UCSD-AML1 (cell line): ENCODE measurements at regions not wholly inside any gene's neighbourhood (a gene's known extent, or its start where the extent isn't known, plus 50 kb on each side); places are given as distances from the start of the nearest gene placed in this dataset.
"Not testable (repeated sequence)": the region's sequence is repeated elsewhere in the genome, so short reads cannot be mapped to it uniquely, and the experiment has no call there.

ENCODE experiments used
- DNase-seq: peaks from one replicate; lab custom pipeline; 2025; ENCODE audit not compliant: unreplicated experiment; lab: John Stamatoyannopoulos, UW

DNA sequence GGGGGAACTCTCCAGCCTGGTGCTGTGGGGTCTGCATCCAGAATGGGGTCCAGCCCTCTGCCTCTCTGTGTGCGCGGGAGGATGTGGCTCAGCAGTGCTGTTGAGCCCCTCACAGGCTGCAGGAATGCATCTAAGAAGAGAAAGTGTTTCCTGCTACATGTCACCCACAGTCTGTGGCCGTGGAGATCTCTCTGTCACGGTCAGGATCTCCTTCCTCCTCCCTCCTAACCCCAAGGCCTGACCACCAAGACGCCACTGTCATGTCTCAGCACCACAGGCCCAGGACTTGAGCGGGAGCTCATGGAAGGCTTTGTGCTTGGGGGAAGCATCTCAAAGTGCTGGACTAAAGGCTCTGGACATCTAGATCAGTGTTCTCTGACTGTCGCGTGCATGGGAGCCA, 90.1 kb downstream of the SREK1 start:
- DNase-seq, result no peak

DNA sequence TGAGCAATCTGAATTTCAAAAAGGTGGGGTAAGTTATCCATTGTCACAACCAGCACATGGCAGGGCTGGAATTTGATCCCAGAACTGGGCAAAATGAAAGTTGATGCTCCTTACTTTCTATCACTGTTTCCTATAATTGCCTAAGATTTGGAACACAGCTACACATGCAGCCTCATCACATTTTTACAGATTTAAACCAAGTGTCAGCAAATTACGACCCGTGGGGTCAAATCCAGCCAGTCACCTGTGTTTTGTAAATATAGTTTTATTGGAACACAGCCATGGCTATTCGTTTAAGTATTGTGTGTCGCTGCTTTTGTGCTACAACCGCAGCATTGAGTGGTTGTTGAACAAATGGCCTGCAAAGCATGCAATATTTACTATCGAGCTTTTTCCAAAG, 94.3 kb downstream of the SREK1 start:
- DNase-seq, result no peak

DNA sequence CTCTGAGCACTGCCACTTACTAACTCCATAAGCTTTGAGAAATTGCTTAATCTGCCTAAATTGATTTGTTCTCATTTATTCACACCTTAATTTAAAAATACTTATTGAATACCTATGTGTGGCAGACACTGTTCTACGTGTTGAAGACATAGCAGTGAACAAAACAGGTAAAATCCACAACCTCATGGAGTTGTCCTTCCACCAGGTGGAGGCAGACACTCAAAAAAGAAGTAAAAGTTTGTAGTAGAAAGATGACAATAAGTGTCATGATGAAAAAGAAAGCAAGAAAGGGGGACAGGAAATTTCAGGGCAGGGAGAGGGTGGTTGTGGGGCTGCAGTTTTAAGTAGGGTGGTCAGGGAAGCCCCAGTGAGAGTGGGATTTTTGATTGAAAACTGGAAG, 94.9 kb downstream of the SREK1 start:
- DNase-seq, result no peak

DNA sequence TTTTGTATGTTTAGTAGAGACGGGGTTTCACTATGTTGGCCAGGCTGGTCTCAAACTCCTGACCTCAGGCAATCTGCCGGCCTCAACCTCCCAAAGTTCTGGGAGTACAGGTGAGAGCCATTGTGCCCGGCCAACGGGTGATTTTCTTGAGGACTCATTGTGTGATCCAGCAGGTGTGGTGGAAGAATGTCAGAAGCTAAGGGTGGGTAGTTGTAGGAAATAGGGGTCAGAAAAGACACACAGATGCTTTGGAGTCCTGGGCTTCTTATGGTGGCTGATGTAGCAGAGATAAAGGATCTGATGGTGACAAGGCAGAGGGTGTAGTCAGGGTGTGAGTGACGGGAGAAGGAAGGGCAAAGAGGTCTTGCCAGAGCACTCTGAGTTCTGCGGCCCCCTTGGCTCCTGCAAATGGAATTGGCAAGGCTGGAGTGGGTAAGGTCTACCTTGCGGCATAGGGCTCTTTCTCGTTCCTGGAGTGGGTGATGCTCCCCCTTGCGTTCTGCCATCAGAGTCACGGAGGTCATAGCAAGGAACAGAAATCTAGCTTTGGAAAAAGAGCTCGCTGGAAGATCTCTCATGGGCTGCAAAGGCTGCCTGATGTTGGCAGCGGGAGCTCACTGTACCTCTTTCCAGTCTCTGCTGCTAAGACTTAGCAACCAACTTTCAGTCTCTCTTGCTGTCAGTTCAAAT, 97.2 kb downstream of the SREK1 start:
- no peak for DNase-seq

DNA sequence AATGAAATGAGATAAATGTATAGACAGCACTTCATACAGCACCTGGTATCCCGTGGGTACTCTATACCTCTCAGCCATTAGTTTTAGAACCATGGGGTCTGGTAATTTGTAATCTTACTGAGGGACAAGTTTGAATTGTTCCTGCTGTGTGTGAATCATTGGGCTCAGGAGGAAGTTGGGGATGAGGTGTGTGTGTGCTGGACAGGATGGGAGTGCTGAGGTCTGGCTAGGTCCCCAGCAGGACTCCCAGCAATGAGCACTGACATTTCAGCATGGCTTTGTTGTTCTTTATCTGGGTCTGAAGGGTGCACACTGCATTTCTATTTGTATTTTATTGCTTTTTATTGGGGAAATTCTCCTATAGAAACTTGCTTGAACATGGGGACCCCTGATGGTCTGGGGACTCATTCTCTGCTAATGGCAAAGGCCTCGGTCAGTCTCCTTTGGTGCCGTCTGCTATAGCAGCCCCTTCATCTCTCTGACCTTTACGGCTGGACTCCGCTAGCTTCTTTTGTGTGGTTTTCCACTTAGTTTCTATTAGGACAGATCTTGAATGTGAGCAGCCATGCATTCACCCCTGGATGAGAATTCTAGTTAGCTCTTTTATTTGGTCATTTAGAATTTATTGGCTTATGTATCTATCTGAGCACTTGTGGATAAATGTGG, 98.1 kb downstream of the SREK1 start:
- no peak for DNase-seq

DNA sequence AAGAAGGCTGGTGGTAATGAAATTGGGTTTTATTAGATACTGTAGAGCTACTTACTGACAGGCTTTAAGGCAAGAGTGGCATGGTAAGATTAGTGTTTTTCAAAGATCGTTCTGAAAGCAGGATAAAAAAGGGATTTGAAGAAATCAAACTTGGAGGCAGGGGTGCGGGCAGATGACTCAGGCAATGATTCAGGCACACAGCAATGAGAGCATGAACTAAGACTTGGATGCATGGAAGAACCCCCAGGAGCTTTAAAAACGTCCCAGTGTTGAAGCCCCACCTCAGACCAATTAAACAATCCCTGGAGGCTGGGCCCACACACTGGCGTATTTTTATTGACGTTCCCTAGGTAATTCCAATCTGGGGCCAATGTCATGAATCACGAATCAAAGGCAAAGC, 102.5 kb downstream of the SREK1 start:
- DNase-seq, result no peak

DNA sequence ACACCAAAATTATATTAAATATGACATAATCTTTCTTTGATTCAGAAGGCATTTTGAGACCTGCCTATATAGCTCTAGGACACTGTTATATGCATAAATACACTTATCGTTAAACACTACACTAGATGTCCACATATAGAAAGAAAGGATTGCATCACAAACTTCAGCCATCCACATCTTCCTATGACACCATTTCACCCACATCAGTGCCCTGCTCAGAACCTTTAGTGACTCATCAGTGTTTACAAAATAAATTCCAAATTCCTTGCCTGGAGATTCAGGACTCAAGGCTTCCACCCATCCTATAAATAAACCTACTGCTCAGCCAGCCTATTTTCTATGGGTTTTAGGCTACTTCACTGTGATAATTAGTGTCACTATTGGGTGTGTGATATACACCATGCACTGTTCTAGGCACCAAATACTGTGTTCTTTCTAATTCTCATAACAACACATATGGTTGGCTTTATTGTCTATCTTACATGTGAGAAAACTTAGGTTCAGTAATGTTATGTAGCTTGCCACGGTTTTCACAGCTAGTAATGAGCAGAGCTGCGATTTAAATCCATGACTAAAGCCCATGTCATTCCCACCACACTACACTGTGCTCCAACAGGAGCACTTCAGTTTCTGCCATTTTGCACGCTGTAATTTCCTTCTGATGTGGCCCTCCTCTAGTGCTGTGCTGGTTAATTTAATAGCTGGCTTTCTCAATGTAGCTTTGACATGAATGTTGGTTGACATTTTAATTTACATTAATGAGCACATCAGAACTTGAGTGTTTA, 103.3 kb downstream of the SREK1 start:
- no peak for DNase-seq

DNA sequence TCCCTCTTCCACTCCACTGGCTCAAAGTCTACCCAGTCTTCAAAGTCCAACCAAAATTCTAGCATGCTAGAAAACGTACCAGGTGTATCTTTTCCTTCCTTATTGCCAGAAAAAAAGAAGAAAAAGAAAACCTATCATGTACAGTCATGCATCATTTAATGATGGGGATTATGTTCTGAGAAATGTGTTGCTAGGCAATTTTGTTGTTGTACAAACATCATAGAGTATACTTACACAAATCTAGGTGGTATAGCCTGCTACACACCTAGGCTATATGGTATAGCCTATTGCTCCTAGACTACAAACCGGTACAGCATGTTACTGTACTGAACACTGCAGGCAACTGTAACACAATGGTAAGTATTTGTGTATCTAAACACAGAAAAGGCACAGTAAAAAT, 104.8 kb downstream of the SREK1 start:
- DNase-seq, result no peak

DNA sequence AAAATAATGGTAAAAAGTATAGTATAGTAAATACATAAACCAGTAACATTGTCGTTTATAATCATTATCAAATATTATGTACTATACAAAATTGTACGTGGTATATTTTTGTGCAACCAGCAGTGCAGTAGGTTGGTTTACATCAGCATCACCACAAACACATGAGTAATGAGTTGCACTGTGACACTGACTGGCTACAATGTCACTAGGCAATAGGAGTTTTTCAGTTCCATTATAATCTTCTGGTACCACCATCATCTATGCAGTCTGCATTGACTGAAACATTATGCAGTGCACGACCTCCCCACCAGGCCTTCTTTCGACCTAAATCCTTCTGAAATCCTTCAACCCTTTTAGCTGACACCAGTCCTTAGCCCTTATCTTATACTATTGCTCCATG, 105.8 kb downstream of the SREK1 start:
- DNase-seq, result no peak

DNA sequence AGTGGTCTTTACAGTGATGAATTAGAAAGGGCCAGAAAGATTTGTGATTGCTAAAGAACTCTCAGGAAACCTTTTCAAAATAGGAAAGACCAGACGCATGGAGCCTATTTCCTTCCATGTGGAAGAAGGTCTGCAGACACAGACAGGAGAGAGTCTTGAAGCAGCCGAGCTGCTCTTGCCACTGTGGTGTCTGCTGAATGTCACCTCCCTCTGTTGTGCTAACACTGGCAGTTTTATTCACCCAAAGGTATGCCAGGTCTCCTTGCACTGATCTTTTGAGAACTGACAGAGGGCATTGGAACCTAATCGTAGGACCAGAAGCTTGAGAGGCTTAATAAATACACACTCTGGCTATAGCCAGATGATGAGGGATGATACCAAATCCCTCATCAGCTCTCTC, 108.7 kb downstream of the SREK1 start:
- no peak for DNase-seq

DNA sequence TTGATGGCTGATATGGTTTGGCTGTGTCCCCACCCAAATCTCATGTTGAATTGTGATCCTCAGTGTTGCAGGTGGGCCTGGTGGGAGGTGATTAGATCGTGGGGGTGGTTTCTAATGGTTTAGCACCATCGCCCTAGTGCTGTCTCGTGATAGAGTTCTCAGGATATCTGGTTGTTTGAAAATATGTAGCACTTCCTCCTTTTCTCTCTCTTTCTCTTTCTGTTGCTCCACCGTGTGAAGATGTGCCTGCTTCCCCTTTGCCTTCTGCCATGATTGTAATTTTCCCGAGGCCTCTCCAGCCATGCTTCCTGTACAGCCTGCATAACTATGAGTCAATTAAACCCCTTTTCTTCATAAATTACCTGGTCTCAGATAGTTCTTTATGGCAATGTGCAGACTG, 111.6 kb downstream of the SREK1 start:
- no peak for DNase-seq

DNA sequence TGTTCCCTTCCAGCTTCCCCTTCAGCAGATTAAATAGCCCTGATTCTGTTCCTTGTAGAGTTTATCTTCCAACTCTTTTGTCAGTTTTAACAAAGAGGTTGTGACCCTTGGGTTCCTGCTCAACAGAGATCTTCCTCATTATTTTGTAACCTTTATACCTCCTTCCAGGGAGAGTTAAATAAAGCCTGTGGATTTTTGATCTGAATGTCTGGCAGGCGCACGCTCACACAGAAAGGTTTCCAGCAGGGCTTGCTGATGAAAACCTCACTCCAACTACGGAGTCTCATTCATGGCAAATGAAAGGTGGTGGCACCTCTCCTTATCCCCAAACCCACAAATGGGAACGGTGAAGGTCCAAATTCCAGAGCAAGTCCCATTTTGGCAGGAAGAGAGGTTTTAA, 129.0 kb downstream of the SREK1 start:
- no peak for DNase-seq

DNA sequence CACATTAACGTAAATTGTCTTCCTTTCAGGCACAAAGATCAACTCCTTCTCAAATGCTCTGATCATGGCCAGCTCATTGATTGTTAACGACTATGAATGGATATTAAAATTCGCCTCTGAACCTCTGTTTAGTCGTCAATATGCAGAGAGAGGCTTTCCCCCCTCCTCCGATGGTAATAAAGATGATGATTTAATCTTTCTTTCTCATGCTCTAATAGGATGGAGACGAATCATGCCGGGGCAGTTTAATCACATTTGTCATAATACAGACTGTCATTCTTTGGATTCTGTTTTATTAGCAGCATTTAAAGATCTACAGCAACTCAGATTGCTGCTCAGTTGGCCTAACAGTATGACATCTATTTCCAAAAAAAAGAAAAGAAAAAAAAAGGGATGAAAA, 132.9 kb downstream of the SREK1 start:
- DNase-seq, result no peak

DNA sequence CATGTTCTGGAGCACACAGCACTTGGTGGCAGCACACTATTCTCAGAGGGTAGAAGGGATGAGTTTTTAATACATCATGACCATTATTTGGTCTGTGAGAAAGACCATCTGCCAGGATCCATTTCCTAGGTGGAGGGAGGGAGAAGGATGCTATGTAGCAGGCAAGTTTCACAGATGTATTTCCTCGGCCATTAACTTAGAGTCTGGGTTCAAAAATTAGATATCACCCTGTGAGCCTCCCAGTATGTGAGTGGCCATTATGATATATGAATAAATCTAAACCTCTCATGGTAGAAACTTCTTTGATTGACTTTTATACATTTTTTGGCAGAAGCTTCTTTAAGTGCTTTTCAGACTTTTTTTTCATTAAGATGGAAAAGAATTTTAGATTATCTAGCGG, 133.9 kb downstream of the SREK1 start:
- DNase-seq, result no peak

DNA sequence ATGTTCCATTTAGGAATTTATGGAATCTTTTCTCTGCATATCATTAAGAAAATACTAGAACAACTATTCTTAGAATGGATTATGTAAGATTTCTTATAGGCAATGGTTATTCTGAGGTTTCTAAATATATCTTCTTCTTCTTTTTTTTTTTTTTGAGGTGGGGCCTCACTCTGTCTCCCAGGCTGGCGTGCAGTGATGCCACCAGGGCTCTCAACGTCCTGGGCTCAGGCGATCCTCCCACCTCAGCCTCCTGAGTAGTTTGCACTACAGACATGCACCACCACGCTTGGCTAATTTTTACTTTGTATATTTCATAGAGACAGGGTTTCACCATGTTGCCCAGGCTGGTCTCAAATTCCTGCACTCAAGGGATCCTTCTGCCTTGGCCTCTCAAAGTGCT, 137.2 kb downstream of the SREK1 start:
- no peak for DNase-seq

DNA sequence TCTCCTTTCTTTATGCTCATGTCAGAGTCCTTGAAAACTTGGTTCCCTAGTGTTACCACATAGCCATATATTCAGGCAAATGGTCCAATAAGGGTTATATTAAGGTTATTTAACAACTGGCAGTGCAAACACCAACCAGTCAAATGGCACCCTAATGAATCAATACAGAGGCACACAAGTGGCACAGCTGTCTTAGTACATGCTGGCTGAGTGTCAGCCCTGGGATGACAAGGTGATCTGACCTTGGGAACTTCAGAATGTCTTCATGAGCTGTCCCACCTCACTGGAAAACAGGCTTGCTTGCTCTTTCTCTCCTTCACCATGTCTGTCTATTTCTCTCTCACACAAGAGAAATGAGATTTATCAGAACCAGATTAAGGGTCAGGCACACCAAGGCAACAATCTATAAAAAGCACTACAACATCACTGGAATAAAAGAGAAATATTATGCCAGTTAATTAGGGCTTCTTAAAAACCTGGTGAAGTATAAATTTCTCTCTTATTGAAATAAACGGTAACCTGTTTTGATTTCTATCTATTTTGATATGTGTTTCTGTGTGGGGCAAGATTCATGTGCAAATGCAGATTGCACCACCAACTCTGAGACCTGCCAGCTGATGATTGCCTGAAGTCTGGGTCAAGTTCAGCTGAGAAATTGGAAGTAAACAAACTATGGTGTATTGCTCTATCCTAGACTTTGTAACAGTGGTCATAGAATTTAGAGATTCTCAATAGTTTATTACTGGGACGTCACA, 140.7 kb downstream of the SREK1 start:
- DNase-seq, result no peak

DNA sequence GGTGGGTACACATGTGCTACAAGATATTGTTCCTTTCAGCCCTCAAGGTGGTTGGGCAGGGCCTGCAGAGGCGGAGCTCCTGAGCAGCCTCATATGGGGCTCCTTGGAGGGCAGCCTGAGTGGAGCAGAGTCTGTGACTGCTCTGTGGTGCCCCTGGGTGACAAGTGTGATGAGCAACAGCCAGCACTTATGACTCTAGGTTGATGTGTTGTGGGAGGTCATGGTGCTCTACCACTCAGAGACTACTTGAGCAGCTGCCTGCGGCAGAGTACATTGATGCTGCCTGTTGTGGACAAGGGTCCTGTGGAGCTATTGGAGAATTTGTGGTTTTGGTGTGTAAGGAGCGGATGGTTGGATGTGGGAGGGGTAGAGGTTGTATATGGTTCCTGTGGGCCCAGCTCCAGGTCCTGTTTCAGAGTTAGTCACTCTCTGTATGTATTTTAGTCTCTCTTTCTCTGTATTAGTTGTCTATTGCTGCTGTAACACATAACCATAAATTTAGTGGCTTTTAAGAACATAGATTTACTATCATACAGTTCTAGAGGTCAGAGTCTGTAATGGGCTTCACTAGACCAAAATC, 141.3 kb downstream of the SREK1 start:
- DNase-seq, result no peak

DNA sequence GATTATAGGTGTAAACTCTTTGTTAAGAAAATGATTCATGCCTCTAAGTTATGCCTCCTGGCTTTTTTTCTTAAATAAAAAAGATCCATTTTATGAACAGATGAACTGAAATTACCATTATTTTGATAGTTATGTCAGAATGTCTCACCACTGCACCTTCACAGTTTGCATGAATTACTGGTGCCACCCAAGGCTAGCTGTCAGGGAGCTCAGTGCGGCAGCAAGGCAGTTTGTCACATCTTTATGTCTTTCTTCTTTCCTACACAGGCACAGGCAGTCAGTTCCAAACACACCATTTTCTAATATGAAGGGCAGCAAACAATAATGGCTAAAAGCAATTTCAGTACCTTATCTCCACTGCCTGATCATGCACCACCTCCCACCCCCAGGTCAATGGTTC, 147.7 kb downstream of the SREK1 start:
- DNase-seq, result no peak

DNA sequence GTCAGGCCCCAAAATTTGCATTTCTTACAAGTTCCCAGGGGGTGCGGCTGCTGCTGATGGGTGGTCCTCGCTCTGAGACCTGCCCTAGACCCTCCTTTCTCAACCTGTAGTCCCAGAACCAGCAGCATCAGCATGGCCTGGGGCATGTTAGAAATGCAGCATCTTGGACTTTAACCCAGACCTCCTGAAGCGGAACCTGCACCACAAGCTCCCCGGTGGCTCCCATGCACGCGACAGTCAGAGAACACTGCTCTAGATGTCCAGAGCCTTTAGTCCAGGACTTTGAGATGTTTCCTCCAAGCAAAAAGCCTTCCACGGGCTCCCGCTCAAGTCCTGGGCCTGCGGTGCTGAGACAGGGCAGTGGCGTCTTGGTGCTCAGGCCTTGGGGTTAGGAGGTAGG, 149.8 kb downstream of the SREK1 start:
- not testable (repeated sequence) for DNase-seq

DNA sequence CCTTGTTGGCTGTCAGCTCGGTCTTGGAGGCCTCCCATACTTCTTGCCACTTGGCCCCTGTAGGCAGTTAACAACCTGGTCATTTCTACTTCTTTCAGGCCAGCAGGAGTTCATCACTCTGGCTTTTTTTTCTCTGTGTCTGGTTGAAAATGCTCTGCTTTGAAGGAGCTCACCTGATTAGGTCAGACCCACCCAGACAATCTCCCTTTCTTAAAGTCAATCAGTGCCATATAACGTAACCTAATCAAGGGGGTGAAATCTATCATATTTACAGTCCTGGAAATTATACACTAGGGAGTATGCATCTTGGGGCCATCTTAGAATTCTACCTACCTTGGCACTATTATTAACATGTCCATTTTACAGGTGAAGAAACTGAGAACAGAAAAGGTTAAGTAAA, 155.4 kb downstream of the SREK1 start:
- no peak for DNase-seq

DNA sequence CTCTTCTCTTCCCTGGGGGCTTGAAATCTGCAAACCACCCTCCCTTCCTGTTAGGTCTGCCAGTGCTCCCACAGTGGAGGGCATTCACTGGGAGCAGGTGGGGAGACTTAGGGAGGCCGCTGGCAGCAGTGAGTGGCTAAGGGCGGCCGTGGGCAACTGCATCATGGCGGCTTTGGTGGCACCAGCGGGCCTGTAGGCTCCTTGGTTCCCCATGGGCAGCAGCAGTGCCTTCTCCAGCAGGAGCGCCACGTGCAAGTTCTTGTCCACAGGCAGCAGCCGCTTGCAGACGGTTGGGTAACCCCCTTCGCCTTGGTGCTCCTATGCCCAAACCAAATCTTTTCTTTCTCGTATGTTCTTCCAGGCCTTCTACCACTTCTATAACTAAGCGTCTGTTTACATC, 158.2 kb downstream of the SREK1 start:
- DNase-seq, result no peak
